ENCODE measurements at regions not wholly inside any gene's neighbourhood (a gene's known extent, or its start where the extent isn't known, plus 50 kb on each side); places are given as distances from the start of the nearest gene placed in this dataset.

DNA sequence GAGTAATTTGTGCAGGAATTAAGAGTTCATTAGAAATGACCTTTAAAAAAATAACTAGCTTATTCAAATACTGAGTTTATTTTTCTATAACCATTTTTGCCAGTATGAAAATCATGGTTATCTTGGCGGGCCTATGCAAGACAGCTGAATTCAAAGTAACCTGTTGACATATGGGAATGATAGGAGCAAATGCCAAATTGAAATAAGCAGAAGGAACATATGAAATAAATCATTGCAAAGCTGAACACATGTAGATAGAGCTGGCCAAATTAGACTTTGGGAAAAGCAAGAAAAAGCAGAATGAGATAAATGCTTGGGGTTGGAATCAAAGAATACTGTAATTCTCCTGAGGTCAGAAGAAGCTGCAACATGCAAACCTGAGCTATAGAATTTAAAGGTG lies 372.5 kb downstream of the ADAMTS20 start:
- CTCF ChIA-PET, result interaction anchor here (0.7 kb wide), 1 partner anchor 90 kb away, joined by 4 read pairs; no protein-coding TSS in a partner anchor
- no peak overlapping the region for H3K27ac ChIP-seq (ENCODE audit: extremely low read depth, low read depth, low read length)
- H3K4me1 ChIP-seq (ENCODE audit: control insufficient read depth, insufficient read depth, low read length), result no peaks in the 10 kb centered on the region
- no peaks in the 10 kb centered on the region for H3K9me3 ChIP-seq (ENCODE audit: control insufficient read depth, insufficient read depth, low read depth, low read length)
- H3K36me3 ChIP-seq (ENCODE audit: control insufficient read depth in 2 of 2, insufficient read depth in 1 of 2, low read length in 2 of 2), result no peaks in the 10 kb centered on the region
- no peak for TF ChIP-seq ZNF514 (tag by site-specific recombination; IDR thresholded peaks at IDR 0.05)
- no peak for TF ChIP-seq GLIS2 (tag by site-specific recombination; IDR thresholded peaks at IDR 0.05)
- TF ChIP-seq ZNF10 (tag by site-specific recombination; IDR thresholded peaks at IDR 0.05), result no peak
- TF ChIP-seq ZNF138 (tag by site-specific recombination; IDR thresholded peaks at IDR 0.05; ENCODE audit: borderline replicate concordance), result no peak
- TF ChIP-seq ZNF37A (tag by site-specific recombination; IDR thresholded peaks at IDR 0.05), result no peak
- TF ChIP-seq ZNF830 (tag by site-specific recombination; IDR thresholded peaks at IDR 0.05; ENCODE audit: low read depth), result no peak
- TF ChIP-seq, protein P1, sequence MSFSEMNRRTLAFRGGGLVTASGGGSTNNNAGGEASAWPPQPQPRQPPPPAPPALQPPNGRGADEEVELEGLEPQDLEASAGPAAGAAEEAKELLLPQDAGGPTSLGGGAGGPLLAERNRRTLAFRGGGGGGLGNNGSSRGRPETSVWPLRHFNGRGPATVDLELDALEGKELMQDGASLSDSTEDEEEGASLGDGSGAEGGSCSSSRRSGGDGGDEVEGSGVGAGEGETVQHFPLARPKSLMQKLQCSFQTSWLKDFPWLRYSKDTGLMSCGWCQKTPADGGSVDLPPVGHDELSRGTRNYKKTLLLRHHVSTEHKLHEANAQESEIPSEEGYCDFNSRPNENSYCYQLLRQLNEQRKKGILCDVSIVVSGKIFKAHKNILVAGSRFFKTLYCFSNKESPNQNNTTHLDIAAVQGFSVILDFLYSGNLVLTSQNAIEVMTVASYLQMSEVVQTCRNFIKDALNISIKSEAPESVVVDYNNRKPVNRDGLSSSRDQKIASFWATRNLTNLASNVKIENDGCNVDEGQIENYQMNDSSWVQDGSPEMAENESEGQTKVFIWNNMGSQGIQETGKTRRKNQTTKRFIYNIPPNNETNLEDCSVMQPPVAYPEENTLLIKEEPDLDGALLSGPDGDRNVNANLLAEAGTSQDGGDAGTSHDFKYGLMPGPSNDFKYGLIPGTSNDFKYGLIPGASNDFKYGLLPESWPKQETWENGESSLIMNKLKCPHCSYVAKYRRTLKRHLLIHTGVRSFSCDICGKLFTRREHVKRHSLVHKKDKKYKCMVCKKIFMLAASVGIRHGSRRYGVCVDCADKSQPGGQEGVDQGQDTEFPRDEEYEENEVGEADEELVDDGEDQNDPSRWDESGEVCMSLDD (tag by site-specific recombination; IDR thresholded peaks at IDR 0.05), result no peak
- TF ChIP-seq ZNF792 (tag by site-specific recombination; IDR thresholded peaks at IDR 0.05), result no peak
- no peak for TF ChIP-seq ZSCAN30 (tag by site-specific recombination; IDR thresholded peaks at IDR 0.05)
- TF ChIP-seq ZIC2 (tag by site-specific recombination; IDR thresholded peaks at IDR 0.05), result no peak
- TF ChIP-seq, protein P2, sequence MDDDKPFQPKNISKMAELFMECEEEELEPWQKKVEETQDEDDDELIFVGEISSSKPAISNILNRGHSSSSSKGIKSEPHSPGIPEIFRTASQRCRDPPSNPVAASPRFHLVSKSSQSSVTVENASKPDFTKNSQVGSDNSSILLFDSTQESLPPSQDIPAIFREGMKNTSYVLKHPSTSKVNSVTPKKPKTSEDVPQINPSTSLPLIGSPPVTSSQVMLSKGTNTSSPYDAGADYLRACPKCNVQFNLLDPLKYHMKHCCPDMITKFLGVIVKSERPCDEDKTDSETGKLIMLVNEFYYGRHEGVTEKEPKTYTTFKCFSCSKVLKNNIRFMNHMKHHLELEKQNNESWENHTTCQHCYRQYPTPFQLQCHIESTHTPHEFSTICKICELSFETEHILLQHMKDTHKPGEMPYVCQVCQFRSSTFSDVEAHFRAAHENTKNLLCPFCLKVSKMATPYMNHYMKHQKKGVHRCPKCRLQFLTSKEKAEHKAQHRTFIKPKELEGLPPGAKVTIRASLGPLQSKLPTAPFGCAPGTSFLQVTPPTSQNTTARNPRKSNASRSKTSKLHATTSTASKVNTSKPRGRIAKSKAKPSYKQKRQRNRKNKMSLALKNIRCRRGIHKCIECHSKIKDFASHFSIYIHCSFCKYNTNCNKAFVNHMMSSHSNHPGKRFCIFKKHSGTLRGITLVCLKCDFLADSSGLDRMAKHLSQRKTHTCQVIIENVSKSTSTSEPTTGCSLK (tag by site-specific recombination; IDR thresholded peaks at IDR 0.05), result no peak
- TF ChIP-seq ZNF223 (tag by site-specific recombination; IDR thresholded peaks at IDR 0.05), result no peak
- POLR2A ChIA-PET, result interaction anchor here (0.6 kb wide), 1 partner anchor 696 kb away, joined by 3 read pairs; no protein-coding TSS in a partner anchor
- H3K4me3 ChIP-seq (ENCODE audit: low read depth, low read length), result no peak overlapping the region

DNA sequence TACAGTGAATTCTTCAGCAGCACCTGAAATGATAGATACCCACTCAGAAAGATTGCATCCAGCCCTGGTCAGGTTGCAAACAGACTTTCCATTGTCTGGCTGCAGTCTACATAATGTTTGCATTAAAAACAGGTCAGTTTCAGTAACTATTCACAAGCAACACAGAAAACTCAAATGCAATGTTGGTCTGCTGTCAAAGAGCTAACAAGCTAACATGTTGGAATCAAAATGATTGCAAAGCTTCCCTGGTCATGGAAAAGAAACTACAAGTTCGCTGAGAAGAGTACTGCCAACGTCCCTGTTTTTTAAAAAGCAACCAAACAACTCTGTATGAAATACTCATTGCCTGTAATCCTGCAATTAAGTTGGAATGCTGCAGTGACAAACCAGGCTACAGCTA lies 374.7 kb downstream of the ADAMTS20 start:
- no peaks in the 10 kb centered on the region for H3K4me1 ChIP-seq (ENCODE audit: control insufficient read depth, insufficient read depth, low read length)
- no peaks in the 10 kb centered on the region for H3K36me3 ChIP-seq (ENCODE audit: control insufficient read depth in 2 of 2, insufficient read depth in 1 of 2, low read length in 2 of 2)
- POLR2A ChIA-PET, result no interaction called here
- no peak overlapping the region for H3K4me3 ChIP-seq (ENCODE audit: low read depth, low read length)
- TF ChIP-seq ZNF248 (tag by site-specific recombination; IDR thresholded peaks at IDR 0.05) (no peak), KLF10 (tag by site-specific recombination; IDR thresholded peaks at IDR 0.05) (no peak), SP2 (tag by site-specific recombination; IDR thresholded peaks at IDR 0.05) (no peak), ZNF211 (tag by site-specific recombination; IDR thresholded peaks at IDR 0.05; ENCODE audit: low read depth) (no peak), ZNF366 (tag by site-specific recombination; conservative IDR thresholded peaks at IDR 0.05) (no peak), REPIN1 (tag by site-specific recombination; IDR thresholded peaks at IDR 0.05; ENCODE audit: low read depth) (no peak), ZNF626 (tag by site-specific recombination; IDR thresholded peaks at IDR 0.05) (no peak), ZNF558 (tag by site-specific recombination; IDR thresholded peaks at IDR 0.05) (no peak), ZNF768 (tag by site-specific recombination; IDR thresholded peaks at IDR 0.05) (no peak)
- H3K27ac ChIP-seq (ENCODE audit: extremely low read depth, low read depth, low read length), result no peak overlapping the region
- no peaks in the 10 kb centered on the region for H3K9me3 ChIP-seq (ENCODE audit: control insufficient read depth, insufficient read depth, low read depth, low read length)
- CTCF ChIA-PET, result no interaction called here
